Fibroblast of lung (primary cell): ENCODE measurements at regions not wholly inside any gene's neighbourhood (a gene's known extent, or its start where the extent isn't known, plus 50 kb on each side); places are given as distances from the start of the nearest gene placed in this dataset.
"Not testable (repeated sequence)": the region's sequence is repeated elsewhere in the genome, so short reads cannot be mapped to it uniquely, and the experiment has no call there.

ENCODE experiments used
- DNase-seq, 2 donors: peaks; one replicate each; pipeline versions ENCODE4 v3.0.0 to v3.0.0-alpha.2; 2010; ENCODE audit warnings: low read depth in 2 of 2
- H2AFZ ChIP-seq: 2 replicates; pipeline ENCODE4 v1.5.1; 2012; ENCODE audit warnings: low read length, control low read depth, inconsistent platforms
- H3K27ac ChIP-seq: 2 replicates; pipeline ENCODE4 v1.5.1; 2011; ENCODE audit warnings: low read length, control low read depth; ENCODE audit not compliant: insufficient read depth
- H3K27me3 ChIP-seq: 2 replicates; pipeline ENCODE4 v1.5.1; 2011; ENCODE audit warnings: mild to moderate bottlenecking, low read length; ENCODE audit not compliant: control insufficient read depth, insufficient read depth
- H3K36me3 ChIP-seq: 2 replicates; pipeline ENCODE4 v1.5.1; 2011; ENCODE audit warnings: low read length; ENCODE audit not compliant: control insufficient read depth, insufficient read depth
- H3K4me1 ChIP-seq: 2 replicates; pipeline ENCODE4 v1.5.1; 2011; ENCODE audit warnings: low read length; ENCODE audit not compliant: control insufficient read depth, insufficient read depth; ENCODE audit errors: extremely low read depth
- H3K4me2 ChIP-seq: 2 replicates; pipeline ENCODE4 v1.5.1; 2011; ENCODE audit warnings: low read length, control low read depth; ENCODE audit not compliant: insufficient read depth; ENCODE audit errors: extremely low read depth
- H3K4me3 ChIP-seq, 4 experiments: fragments of 200-600 bp in 1 of 4; sonication (generic) in 1 of 4; replicated peaks in 1 of 4; 2 replicates each; pipeline ENCODE4 v1.5.1; 2011 to 2016; ENCODE audit warnings: low read length in 4 of 4, low read depth in 3 of 4, mild to moderate bottlenecking in 3 of 4, control low read depth in 2 of 4, inconsistent platforms in 1 of 4, mixed read lengths in 1 of 4; ENCODE audit not compliant: insufficient read depth in 1 of 4; ENCODE audit errors: control extremely low read depth in 1 of 4
- H3K79me2 ChIP-seq: 2 replicates; pipeline ENCODE4 v1.5.1; 2012; ENCODE audit warnings: mild to moderate bottlenecking, low read length, inconsistent platforms; ENCODE audit not compliant: control insufficient read depth, insufficient read depth
- H3K9ac ChIP-seq: 2 replicates; pipeline ENCODE4 v1.5.1; 2011; ENCODE audit warnings: mild to moderate bottlenecking, low read length, control low read depth; ENCODE audit not compliant: insufficient read depth
- H3K9me3 ChIP-seq: 2 replicates; pipeline ENCODE4 v1.5.1; 2012; ENCODE audit warnings: low read depth, low read length; ENCODE audit not compliant: control insufficient read depth, insufficient read depth
- H4K20me1 ChIP-seq: 2 replicates; pipeline ENCODE4 v1.5.1; 2011; ENCODE audit warnings: low read length; ENCODE audit not compliant: control insufficient read depth, insufficient read depth; ENCODE audit errors: extremely low read depth
- EZH2 ChIP-seq: IDR thresholded peaks from 2 replicates; pipeline ENCODE4 v1.5.1; 2012; ENCODE audit warnings: low read length, control low read depth, mild to moderate bottlenecking; ENCODE audit errors: missing control alignments
- TF ChIP-seq, protein P1 (sequence below), 2 donors: IDR thresholded peaks in 1 of 2; conservative IDR thresholded peaks in 1 of 2; 1 replicate in 1 of 2; 2 replicates in 1 of 2; pipeline ENCODE4 v1.5.1; 2011 to 2012; ENCODE audit warnings: low read length in 2 of 2, control low read depth in 1 of 2, inconsistent platforms in 1 of 2, low read depth in 1 of 2, mild to moderate bottlenecking in 1 of 2

DNA sequence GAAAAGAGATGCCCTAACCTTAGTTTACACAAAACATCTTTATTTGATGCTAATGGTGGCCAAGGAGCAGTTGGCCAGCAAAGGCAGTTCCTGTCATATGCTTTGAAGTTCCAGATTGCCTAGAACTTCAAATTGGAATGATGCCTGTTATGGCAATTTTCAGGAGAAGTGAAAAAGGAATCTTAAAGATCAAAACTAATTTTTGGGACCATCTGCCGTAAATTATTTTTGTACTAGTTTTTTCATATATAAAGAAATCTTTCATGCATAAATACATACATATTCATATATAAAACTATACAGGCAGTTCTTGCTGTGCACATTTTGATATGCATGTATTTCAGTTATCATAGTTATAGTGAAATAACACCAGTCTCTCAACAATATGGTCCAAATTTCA lies 1185.6 kb upstream of the FAM98A start:
- Histone ChIP-seq H3K9ac (no peak overlapping the region), H4K20me1 (no peaks in the 10 kb centered on the region), H3K27me3 (no peaks in the 10 kb centered on the region), H3K36me3 (no peaks in the 10 kb centered on the region), H3K27ac (no peak overlapping the region), H2AFZ (no peak overlapping the region), H3K4me3 (no peak overlapping the region), H3K4me2 (no peak overlapping the region), H3K79me2 (no peaks in the 10 kb centered on the region), H3K4me1 (no peaks in the 10 kb centered on the region), H3K9me3 (no peaks in the 10 kb centered on the region)
- no peak for TF ChIP-seq EZH2
- TF ChIP-seq, protein P1, sequence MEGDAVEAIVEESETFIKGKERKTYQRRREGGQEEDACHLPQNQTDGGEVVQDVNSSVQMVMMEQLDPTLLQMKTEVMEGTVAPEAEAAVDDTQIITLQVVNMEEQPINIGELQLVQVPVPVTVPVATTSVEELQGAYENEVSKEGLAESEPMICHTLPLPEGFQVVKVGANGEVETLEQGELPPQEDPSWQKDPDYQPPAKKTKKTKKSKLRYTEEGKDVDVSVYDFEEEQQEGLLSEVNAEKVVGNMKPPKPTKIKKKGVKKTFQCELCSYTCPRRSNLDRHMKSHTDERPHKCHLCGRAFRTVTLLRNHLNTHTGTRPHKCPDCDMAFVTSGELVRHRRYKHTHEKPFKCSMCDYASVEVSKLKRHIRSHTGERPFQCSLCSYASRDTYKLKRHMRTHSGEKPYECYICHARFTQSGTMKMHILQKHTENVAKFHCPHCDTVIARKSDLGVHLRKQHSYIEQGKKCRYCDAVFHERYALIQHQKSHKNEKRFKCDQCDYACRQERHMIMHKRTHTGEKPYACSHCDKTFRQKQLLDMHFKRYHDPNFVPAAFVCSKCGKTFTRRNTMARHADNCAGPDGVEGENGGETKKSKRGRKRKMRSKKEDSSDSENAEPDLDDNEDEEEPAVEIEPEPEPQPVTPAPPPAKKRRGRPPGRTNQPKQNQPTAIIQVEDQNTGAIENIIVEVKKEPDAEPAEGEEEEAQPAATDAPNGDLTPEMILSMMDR (conservative IDR thresholded peaks at IDR 0.05 in 1 of 2, IDR thresholded peaks at IDR 0.05 in 1 of 2; ENCODE audit: low read depth in 1 of 2, low read length in 2 of 2): no peak
- DNase-seq: no peak

DNA sequence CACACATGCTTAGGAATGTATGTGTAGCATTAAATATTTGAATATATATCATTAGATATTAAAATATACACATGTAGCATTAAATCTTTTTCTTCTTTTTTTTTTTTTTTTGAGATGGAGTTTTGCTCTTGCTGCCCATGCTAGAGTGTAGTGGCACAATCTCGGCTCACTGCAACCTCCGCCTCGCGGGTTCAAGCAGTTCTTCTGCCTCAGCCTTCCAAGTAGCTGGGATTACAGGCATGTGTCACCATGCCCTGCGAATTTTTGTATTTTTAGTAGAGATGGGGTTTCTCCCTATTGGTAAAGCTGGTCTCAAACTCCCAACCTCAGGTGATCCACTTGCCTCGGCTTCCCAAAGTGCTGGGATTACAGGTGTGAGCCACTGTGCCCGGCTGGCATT lies 1151.6 kb upstream of the FAM98A start:
- not testable (repeated sequence) for H3K27ac ChIP-seq, H3K27me3 ChIP-seq, H2AFZ ChIP-seq, H4K20me1 ChIP-seq, H3K9me3 ChIP-seq, H3K36me3 ChIP-seq, H3K4me1 ChIP-seq, H3K79me2 ChIP-seq, H3K4me3 ChIP-seq, DNase-seq, H3K4me2 ChIP-seq, H3K9ac ChIP-seq

DNA sequence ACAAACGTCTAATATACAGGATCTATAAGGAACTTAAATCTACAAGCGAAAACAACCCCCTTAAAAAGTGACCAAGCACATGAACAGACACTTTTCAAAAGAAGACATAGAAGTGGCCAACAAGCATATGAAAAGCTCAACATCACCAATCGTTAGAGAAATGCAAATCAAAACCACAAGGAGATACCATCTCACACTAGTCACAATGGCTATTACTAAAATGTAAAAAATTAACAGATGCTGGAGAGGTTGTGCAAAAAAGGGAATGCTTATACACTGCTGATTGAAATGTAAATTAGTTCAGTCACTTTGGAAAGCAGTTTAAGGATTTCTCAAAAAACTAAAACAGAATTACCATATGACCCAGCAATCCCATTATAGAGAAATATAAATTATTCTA lies 1148.5 kb upstream of the FAM98A start:
- Histone ChIP-seq H3K4me3 (no peak overlapping the region), H3K27ac (no peak overlapping the region), H3K9ac (no peak overlapping the region), H3K27me3 (no peaks in the 10 kb centered on the region), H3K9me3 (no peaks in the 10 kb centered on the region), H3K4me2 (no peak overlapping the region), H3K79me2 (no peaks in the 10 kb centered on the region), H4K20me1 (no peaks in the 10 kb centered on the region), H2AFZ (no peak overlapping the region), H3K36me3 (no peaks in the 10 kb centered on the region), H3K4me1 (no peaks in the 10 kb centered on the region)
- TF ChIP-seq, protein P1 (conservative IDR thresholded peaks at IDR 0.05 in 1 of 2, IDR thresholded peaks at IDR 0.05 in 1 of 2; ENCODE audit: low read depth in 1 of 2, low read length in 2 of 2): no peak
- TF ChIP-seq EZH2: no peak
- DNase-seq: no peak

DNA sequence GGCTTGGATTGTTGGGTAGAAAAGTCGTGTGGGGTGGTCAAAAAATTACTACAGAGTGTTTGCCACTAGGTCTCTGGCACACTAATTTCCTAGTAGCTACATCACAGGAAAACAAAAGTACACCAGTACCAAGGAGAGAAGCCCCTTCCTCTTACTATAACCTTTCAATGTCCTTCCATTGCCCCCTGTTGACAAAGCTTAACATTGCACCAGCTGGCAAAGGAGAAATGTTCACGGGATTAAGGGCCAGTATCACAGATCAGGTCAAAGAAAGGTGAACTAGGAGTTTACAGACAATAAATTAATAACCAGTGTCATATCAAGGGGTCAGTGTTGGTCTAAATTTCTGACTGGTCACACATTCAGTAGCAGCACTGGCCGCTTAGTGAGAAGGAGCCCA lies 1139.6 kb upstream of the FAM98A start:
- DNase-seq: no peak
- no peaks in the 10 kb centered on the region for H3K9me3 ChIP-seq

More for the DNA sequence above, 1139.6 kb upstream of the FAM98A start:
- Histone ChIP-seq H3K79me2 (no peaks in the 10 kb centered on the region), H3K4me2 (no peak overlapping the region), H3K9ac (no peak overlapping the region), H3K36me3 (no peaks in the 10 kb centered on the region), H3K27ac (no peak overlapping the region), H3K4me3 (no peak overlapping the region), H3K27me3 (no peaks in the 10 kb centered on the region), H4K20me1 (no peaks in the 10 kb centered on the region), H3K4me1 (no peaks in the 10 kb centered on the region), H2AFZ (no peak overlapping the region)
- TF ChIP-seq, protein P1 (conservative IDR thresholded peaks at IDR 0.05 in 1 of 2, IDR thresholded peaks at IDR 0.05 in 1 of 2; ENCODE audit: low read depth in 1 of 2, low read length in 2 of 2): no peak
- TF ChIP-seq EZH2: no peak
